Type B pancreatic cell (in vitro differentiated cells): ENCODE measurements at regions not wholly inside any gene's neighbourhood (a gene's known extent, or its start where the extent isn't known, plus 50 kb on each side); places are given as distances from the start of the nearest gene placed in this dataset.

Experiments used
- DNase-seq: peaks from one replicate; pipeline ENCODE4 v3.0.0; 2021; ENCODE audit warnings: mixed read lengths; ENCODE audit not compliant: unreplicated experiment; ENCODE audit errors: extremely low spot score
- H3K27ac Mint-ChIP-seq: 2 replicates; pipeline ENCODE4 v1.8.0; 2021; ENCODE audit warnings: mild to moderate bottlenecking, mixed read lengths
- H3K27me3 Mint-ChIP-seq: 2 replicates; pipeline ENCODE4 v1.8.0; 2021; ENCODE audit warnings: mixed read lengths
- H3K36me3 Mint-ChIP-seq: 2 replicates; pipeline ENCODE4 v1.8.0; 2021; ENCODE audit warnings: mixed read lengths
- H3K4me1 Mint-ChIP-seq: one replicate; pipeline ENCODE4 v1.8.0; 2021; ENCODE audit warnings: mixed read lengths; ENCODE audit not compliant: unreplicated experiment
- H3K4me3 Mint-ChIP-seq: 2 replicates; pipeline ENCODE4 v1.8.0; 2021; ENCODE audit warnings: mild to moderate bottlenecking, mixed read lengths
- H3K9me3 Mint-ChIP-seq: 2 replicates; pipeline ENCODE4 v1.8.0; 2021; ENCODE audit warnings: mixed read lengths
- CTCF ChIP-seq: fragments of 200-600 bp; sonication (generic); conservative IDR thresholded peaks from 2 replicates; pipeline ENCODE4 v1.5.0; 2021; ENCODE audit warnings: antibody characterized with exemption, mild to moderate bottlenecking

GRCh38 chr18:60643009-60643408 lies 270.4 kb upstream of the MC4R start:
- DNase-seq: no peak
- Mint-ChIP-seq H3K36me3 (no peaks in the 10 kb centered on the region), H3K4me1 (no peaks in the 10 kb centered on the region), H3K4me3 (no peak overlapping the region), H3K27ac (no peak overlapping the region), H3K9me3 (no peaks in the 10 kb centered on the region), H3K27me3 (no peaks in the 10 kb centered on the region)
- TF ChIP-seq CTCF: no peak

GRCh38 chr18:60646725-60647124 lies 274.1 kb upstream of the MC4R start:
- H3K27ac Mint-ChIP-seq: no peak overlapping the region
- H3K4me1 Mint-ChIP-seq: no peaks in the 10 kb centered on the region
- no peak overlapping the region for H3K4me3 Mint-ChIP-seq
- H3K36me3 Mint-ChIP-seq: no peaks in the 10 kb centered on the region
- no peak for DNase-seq
- H3K27me3 Mint-ChIP-seq: no peaks in the 10 kb centered on the region
- H3K9me3 Mint-ChIP-seq: no peaks in the 10 kb centered on the region
- TF ChIP-seq CTCF: no peak

GRCh38 chr18:60649107-60649506 lies 276.5 kb upstream of the MC4R start:
- no peaks in the 10 kb centered on the region for H3K9me3 Mint-ChIP-seq
- no peaks in the 10 kb centered on the region for H3K27me3 Mint-ChIP-seq
- no peaks in the 10 kb centered on the region for H3K36me3 Mint-ChIP-seq

GRCh38 chr18:60649842-60650536 lies 277.4 kb upstream of the MC4R start:
- no peak overlapping the region for H3K27ac Mint-ChIP-seq
- H3K36me3 Mint-ChIP-seq: no peaks in the 10 kb centered on the region
- no peaks in the 10 kb centered on the region for H3K9me3 Mint-ChIP-seq
- no peak for TF ChIP-seq CTCF
- no peaks in the 10 kb centered on the region for H3K27me3 Mint-ChIP-seq
- no peaks in the 10 kb centered on the region for H3K4me1 Mint-ChIP-seq
- DNase-seq: no peak
- no peak overlapping the region for H3K4me3 Mint-ChIP-seq

More at GRCh38 chr18:60649107-60649506, 276.5 kb upstream of the MC4R start:
- TF ChIP-seq CTCF: no peak
- no peak overlapping the region for H3K4me3 Mint-ChIP-seq
- H3K4me1 Mint-ChIP-seq: no peaks in the 10 kb centered on the region
- no peak overlapping the region for H3K27ac Mint-ChIP-seq
- DNase-seq: no peak

GRCh38 chr18:60654298-60654697 lies 281.7 kb upstream of the MC4R start:
- H3K27me3 Mint-ChIP-seq: no peaks in the 10 kb centered on the region
- H3K4me3 Mint-ChIP-seq: no peak overlapping the region
- H3K36me3 Mint-ChIP-seq: no peaks in the 10 kb centered on the region
- no peaks in the 10 kb centered on the region for H3K9me3 Mint-ChIP-seq
- no peak for TF ChIP-seq CTCF
- no peak overlapping the region for H3K27ac Mint-ChIP-seq
- no peaks in the 10 kb centered on the region for H3K4me1 Mint-ChIP-seq
- DNase-seq: no peak
